ENCODE measurements at regions not wholly inside any gene's neighbourhood (a gene's known extent, or its start where the extent isn't known, plus 50 kb on each side); places are given as distances from the start of the nearest gene placed in this dataset.

- Histone ChIP-seq H3K9me2 (replicated peaks; ENCODE audit: control insufficient read depth, low read length) (no peaks in the 10 kb centered on the region), H3K36me3 (ENCODE audit: control insufficient read depth, low read length) (no peaks in the 10 kb centered on the region), H3K4me1 (ENCODE audit: control insufficient read depth, low read length) (no peaks in the 10 kb centered on the region), H3K4me3 (ENCODE audit: low read length) (no peak overlapping the region), H3K27me3 (ENCODE audit: control insufficient read depth, low read length) (no peaks in the 10 kb centered on the region), H3F3A (ENCODE audit: control insufficient read depth, insufficient read depth) (no peaks in the 10 kb centered on the region), H3K9me3 (ENCODE audit: control insufficient read depth, insufficient read depth, low read length) (no peaks in the 10 kb centered on the region), H3K79me2 (ENCODE audit: control insufficient read depth, low read length) (no peaks in the 10 kb centered on the region), H3K27ac (ENCODE audit: low read depth, low read length) (no peak overlapping the region), H3K4me2 (ENCODE audit: low read length) (no peak overlapping the region), H4K20me1 (ENCODE audit: control insufficient read depth, insufficient read depth, low read depth, low read length) (no peaks in the 10 kb centered on the region)
- TF ChIP-seq CTCF (IDR thresholded peaks at IDR 0.05; ENCODE audit: low read depth, low read length, poor library complexity, severe bottlenecking), result no peak
- TF ChIP-seq EZH2phosphoT487 (IDR thresholded peaks at IDR 0.05; ENCODE audit: borderline replicate concordance, low read length), result no peak
Observed at GRCh38 chrX:5425119-5425518, 803.5 kb downstream of the NLGN4X start.

GRCh38 chrX:5417381-5417780 is 811.3 kb downstream of the NLGN4X start:
- Histone ChIP-seq H3K4me2 (ENCODE audit: low read length) (no peak overlapping the region), H3K9me2 (replicated peaks; ENCODE audit: control insufficient read depth, low read length) (no peaks in the 10 kb centered on the region), H3K27ac (ENCODE audit: low read depth, low read length) (no peak overlapping the region), H4K20me1 (ENCODE audit: control insufficient read depth, insufficient read depth, low read depth, low read length) (no peaks in the 10 kb centered on the region), H3K27me3 (ENCODE audit: control insufficient read depth, low read length) (no peaks in the 10 kb centered on the region), H3K79me2 (ENCODE audit: control insufficient read depth, low read length) (no peaks in the 10 kb centered on the region), H3F3A (ENCODE audit: control insufficient read depth, insufficient read depth) (no peaks in the 10 kb centered on the region), H3K4me1 (ENCODE audit: control insufficient read depth, low read length) (no peaks in the 10 kb centered on the region), H3K4me3 (ENCODE audit: low read length) (no peak overlapping the region), H3K36me3 (ENCODE audit: control insufficient read depth, low read length) (no peaks in the 10 kb centered on the region), H3K9me3 (ENCODE audit: control insufficient read depth, insufficient read depth, low read length) (no peaks in the 10 kb centered on the region)
- TF ChIP-seq EZH2phosphoT487 (IDR thresholded peaks at IDR 0.05; ENCODE audit: borderline replicate concordance, low read length) (no peak), CTCF (IDR thresholded peaks at IDR 0.05; ENCODE audit: low read depth, low read length, poor library complexity, severe bottlenecking) (no peak)

- TF ChIP-seq CTCF (IDR thresholded peaks at IDR 0.05; ENCODE audit: low read depth, low read length, poor library complexity, severe bottlenecking), result no peak
- no peak for TF ChIP-seq EZH2phosphoT487 (IDR thresholded peaks at IDR 0.05; ENCODE audit: borderline replicate concordance, low read length)
- no peaks in the 10 kb centered on the region for H3K36me3 ChIP-seq (ENCODE audit: control insufficient read depth, low read length)
- no peaks in the 10 kb centered on the region for H3K9me2 ChIP-seq (replicated peaks; ENCODE audit: control insufficient read depth, low read length)
- H3K4me2 ChIP-seq (ENCODE audit: low read length), result no peak overlapping the region
- H3K4me1 ChIP-seq (ENCODE audit: control insufficient read depth, low read length), result no peaks in the 10 kb centered on the region
- H3K27me3 ChIP-seq (ENCODE audit: control insufficient read depth, low read length), result no peaks in the 10 kb centered on the region
- no peaks in the 10 kb centered on the region for H4K20me1 ChIP-seq (ENCODE audit: control insufficient read depth, insufficient read depth, low read depth, low read length)
- H3K4me3 ChIP-seq (ENCODE audit: low read length), result no peak overlapping the region
- no peaks in the 10 kb centered on the region for H3F3A ChIP-seq (ENCODE audit: control insufficient read depth, insufficient read depth)
- H3K9me3 ChIP-seq (ENCODE audit: control insufficient read depth, insufficient read depth, low read length), result no peaks in the 10 kb centered on the region
- no peaks in the 10 kb centered on the region for H3K79me2 ChIP-seq (ENCODE audit: control insufficient read depth, low read length)
- H3K27ac ChIP-seq (ENCODE audit: low read depth, low read length), result no peak overlapping the region
Observed at GRCh38 chrX:5415738-5416137, 812.9 kb downstream of the NLGN4X start.

GRCh38 chrX:5409106-5409505 is 819.6 kb downstream of the NLGN4X start:
- Histone ChIP-seq H3K9me3 (ENCODE audit: control insufficient read depth, insufficient read depth, low read length) (no peaks in the 10 kb centered on the region), H3K79me2 (ENCODE audit: control insufficient read depth, low read length) (no peaks in the 10 kb centered on the region), H3K9me2 (replicated peaks; ENCODE audit: control insufficient read depth, low read length) (no peaks in the 10 kb centered on the region), H3F3A (ENCODE audit: control insufficient read depth, insufficient read depth) (no peaks in the 10 kb centered on the region), H3K4me1 (ENCODE audit: control insufficient read depth, low read length) (no peaks in the 10 kb centered on the region), H3K4me3 (ENCODE audit: low read length) (no peak overlapping the region), H3K27ac (ENCODE audit: low read depth, low read length) (no peak overlapping the region), H3K27me3 (ENCODE audit: control insufficient read depth, low read length) (no peaks in the 10 kb centered on the region), H3K4me2 (ENCODE audit: low read length) (no peak overlapping the region), H4K20me1 (ENCODE audit: control insufficient read depth, insufficient read depth, low read depth, low read length) (no peaks in the 10 kb centered on the region), H3K36me3 (ENCODE audit: control insufficient read depth, low read length) (no peaks in the 10 kb centered on the region)
- TF ChIP-seq EZH2phosphoT487 (IDR thresholded peaks at IDR 0.05; ENCODE audit: borderline replicate concordance, low read length), result no peak
- TF ChIP-seq CTCF (IDR thresholded peaks at IDR 0.05; ENCODE audit: low read depth, low read length, poor library complexity, severe bottlenecking), result no peak

Data from DOHH2 (cell line).